NCI-H345 treated with DMSO at 0.1 percent for 48 hours (cell line): ENCODE measurements at regions not wholly inside any gene's neighbourhood (a gene's known extent, or its start where the extent isn't known, plus 50 kb on each side); places are given as distances from the start of the nearest gene placed in this dataset.
"Not testable (repeated sequence)": the region's sequence is repeated elsewhere in the genome, so short reads cannot be mapped to it uniquely, and the experiment has no call there.

Source experiments
- DNase-seq: peaks from one replicate; lab custom pipeline; 2025; ENCODE audit not compliant: unreplicated experiment; lab: John Stamatoyannopoulos, UW

DNA sequence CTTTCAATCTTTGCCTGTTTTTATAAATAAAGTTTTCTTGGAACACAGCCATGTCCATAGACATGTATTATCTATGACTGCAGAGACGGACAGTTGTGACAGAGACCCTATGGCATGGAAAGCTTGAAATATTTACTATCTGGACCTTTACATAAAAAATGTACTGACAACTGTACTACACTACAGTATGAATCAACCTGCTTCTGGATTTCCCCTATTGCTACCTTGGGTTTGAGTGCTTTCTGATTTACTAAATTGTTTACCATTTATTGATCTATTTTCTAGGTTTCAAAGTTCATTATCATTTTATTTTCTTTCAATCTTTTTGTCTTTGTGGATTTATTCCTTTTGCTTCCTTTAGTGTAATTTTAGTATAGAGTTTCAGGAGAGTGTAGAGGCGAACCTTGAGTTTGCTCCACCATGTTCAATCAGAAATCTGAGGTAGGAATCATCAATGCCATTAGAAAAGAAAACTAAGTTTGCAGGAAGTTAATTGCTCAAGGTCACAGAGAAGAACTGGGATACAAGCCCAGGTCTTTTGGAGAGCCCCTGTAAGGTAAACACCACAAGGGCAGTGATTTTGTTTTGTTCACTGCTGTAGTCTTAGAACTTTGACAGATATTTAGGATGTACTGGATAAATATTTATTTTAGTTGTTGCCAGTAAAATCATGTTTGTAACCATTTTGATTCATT lies 352.8 kb upstream of the SYNCRIP start:
- DNase-seq: no peak

- no peak for DNase-seq
Observed at GRCh38 chr6:85986681-85987080, 344.0 kb upstream of the SYNCRIP start.

DNA sequence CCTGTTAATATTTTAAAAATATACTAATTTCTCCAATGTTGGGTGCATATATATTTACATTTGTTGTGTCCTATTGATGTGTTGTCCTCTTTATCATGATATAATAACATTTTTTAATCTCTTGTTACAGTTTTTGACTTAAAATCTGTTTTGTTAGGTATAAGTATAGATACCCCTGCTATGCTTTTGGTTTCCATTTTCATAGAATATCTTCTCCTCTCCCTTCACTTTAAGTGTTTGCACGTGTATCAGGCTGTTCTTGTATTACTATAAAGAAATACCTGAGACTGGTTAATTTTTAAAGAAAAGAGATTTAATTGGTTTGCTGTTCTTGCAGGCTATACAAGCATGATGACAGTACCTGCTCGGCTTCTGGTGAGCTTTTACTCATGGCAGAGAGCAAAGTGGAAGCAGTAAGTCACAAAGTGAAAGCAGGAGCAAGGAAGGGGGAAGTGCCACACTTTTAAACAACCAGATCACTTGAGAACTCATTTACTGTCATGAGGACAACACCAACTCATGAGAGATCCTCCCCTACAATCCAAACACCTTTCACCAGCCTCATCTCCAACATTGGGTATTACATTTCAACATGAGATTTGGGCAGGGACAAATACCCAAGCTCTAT lies 340.5 kb upstream of the SYNCRIP start:
- no peak for DNase-seq

GRCh38 chr6:85977661-85978060 lies 335.0 kb upstream of the SYNCRIP start:
- DNase-seq: no peak

- no peak for DNase-seq
Observed at GRCh38 chr6:85975957-85976356, 333.3 kb upstream of the SYNCRIP start.

DNA sequence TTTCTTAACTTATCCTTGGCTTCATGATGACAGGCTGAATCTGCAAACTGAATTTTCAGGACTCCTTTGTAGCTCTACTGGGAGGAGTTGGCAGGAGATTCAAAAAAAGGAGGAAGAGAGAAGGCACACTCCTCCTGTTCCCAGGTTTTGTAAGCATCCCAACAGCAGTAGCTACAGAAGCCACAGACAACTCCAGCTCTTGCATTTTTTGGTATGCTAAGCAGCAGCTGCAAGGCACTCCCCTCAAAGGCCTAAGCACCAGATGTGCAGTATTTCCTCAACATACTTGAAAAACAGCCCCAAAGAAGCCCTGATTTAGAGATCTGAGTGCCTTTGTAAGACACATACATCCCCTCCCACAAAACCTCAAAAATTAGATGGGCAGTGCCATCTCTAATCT lies 328.6 kb upstream of the SYNCRIP start:
- DNase-seq: no peak

DNA sequence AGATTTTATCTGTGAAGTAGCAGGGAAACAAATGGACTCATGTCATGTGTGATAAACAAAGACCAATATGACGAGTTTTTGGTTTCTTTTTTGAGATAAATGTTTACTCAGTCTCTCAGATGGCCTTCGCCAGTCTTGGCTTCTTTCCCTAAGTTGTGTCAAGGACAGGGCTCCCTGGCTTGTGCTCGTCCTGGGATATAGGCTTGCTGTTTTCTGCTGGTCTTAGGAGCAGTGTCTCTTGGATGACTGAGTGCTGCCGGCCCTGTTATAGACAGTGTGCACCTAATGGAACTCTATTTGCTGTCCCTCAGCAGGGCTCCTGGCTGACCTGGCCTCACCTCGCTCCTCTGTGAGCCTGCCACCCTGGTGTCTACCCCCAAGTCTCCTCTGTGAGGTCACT lies 324.1 kb upstream of the SYNCRIP start:
- no peak for DNase-seq

DNA sequence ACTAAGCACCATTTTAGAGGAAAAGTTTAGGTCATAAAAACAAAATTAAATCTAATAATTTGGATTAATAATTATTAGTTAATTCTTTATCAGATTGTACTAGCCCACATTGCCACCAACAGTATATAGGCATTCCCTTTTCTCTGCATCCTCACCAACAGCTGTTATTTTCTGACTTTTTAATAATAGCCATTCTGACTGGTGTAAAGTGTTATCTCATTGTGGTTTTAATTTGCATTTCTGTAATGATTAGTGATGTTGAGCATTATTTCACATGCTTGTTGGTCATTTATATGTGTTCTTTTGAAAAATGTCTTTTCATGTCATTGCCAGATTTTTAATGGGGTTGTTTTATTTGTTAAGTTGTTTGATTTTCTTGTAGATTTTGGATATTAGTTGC lies 319.1 kb upstream of the SYNCRIP start:
- DNase-seq: no peak

GRCh38 chr6:85961125-85961524 lies 318.4 kb upstream of the SYNCRIP start:
- no peak for DNase-seq

- no peak for DNase-seq
Observed at GRCh38 chr6:85948481-85948880, 305.8 kb upstream of the SYNCRIP start.

DNA sequence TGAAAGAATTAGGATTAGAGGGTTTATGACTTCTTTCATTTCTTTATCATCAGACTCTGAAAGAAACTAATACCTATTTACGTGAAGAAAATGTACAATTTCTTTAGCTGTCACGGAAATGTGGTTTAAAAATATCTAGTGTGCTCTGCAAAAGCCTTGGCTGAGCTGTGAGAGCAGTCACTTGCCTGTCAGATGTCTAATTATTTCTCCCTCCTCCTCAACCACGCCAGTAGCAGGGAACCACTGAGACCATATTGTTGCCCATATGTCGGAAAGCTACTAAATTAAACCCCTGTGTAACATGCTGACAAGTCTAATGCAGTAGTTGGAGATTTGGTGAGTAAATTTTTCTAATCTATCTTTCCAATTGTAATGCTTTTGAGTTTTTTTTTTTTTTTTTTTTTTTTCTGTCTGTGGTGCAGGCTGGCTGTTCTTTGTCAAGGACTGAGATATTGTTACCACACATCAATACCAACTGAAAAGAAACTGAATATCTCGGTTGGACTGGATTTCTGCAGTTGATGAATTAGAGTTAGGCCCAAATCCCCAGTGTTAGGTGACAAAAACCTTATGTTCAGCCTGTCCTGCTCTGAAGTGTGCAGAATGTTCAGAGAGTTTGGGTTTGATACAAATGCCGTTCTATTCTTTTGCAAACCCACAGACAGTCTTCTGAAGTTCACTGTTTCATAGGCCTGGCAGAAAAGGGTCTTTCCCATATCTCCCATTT lies 302.9 kb upstream of the SYNCRIP start:
- DNase-seq: no peak

- DNase-seq: no peak
Observed at GRCh38 chr6:85944776-85945175, 302.1 kb upstream of the SYNCRIP start.

DNA sequence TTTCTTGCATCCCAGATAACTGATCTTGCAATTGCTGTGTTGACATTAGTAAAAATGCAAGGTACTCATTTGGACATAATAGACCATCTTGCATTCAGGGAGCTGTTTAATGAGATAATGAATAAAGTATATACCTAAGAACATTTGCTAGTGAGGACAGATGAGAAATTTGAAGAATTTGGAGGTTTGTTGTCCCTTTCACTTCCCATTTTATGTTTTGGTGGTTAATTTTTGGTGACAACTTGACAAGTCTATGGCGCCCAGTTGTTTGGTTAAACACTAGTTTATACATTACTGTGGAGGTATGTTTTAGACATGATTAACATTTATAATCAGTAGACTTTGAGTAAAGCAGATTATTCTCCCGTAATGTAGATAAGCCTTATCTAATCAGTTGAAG lies 300.2 kb upstream of the SYNCRIP start:
- no peak for DNase-seq

DNA sequence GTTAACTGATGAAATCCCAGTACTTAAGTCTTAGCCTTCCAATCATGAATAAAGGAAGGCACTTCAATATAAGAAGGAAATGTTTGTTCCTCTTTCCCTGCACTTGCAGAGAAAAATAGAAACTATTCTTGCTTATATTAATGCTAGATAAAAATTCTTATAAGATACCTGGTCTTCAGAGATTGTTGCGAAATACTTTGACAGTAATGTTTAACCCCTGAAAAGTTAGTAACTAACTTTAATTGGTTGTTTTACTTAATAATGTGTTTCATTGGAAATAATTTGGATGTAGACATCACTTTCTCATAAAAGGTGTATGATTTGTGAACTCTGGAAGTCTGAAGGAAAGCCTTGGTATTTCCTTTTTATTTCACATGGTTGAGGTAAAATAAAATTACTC lies 294.2 kb upstream of the SYNCRIP start:
- no peak for DNase-seq

GRCh38 chr6:85923013-85923430 lies 280.3 kb upstream of the SYNCRIP start:
- DNase-seq: no peak

DNA sequence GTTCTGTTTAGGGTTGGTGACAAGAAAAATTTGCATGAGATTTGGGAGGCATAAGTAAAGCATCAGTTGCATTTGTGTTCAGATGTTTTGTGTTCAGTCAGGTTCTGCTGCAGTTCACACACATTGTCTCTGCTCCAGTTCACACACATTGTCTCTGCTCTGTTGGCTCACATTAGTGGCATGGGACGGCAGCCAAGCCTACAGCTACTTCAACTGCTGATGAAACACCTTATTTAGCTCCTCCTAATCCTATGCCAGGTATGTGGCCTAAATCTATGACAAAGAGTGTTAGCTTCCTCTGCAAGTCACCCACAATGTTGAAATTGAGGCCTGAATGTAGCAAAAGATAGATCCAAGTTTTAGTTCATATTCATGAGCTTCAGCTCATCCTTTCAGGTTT lies 278.1 kb upstream of the SYNCRIP start:
- no peak for DNase-seq

GRCh38 chr6:85917522-85917921 lies 274.8 kb upstream of the SYNCRIP start:
- DNase-seq: no peak

DNA sequence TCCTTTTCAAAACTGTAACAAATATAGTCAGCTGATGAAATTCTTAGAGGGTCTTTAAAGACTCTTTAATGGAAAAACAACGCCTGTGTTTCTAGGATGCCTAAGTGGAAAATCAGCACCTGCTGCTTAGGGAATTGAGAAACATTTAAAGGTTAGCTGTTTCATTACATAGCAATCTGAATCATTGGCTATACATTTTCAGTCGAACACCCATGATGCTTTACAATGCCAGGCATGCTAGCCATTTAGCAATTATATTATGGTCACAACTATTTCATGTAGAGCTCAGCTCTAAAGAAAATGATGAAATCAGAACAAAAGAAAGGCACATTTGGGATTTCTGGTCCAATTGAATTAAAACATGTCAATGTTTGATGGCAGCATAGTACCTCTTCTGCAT lies 270.3 kb upstream of the SYNCRIP start:
- DNase-seq: no peak

DNA sequence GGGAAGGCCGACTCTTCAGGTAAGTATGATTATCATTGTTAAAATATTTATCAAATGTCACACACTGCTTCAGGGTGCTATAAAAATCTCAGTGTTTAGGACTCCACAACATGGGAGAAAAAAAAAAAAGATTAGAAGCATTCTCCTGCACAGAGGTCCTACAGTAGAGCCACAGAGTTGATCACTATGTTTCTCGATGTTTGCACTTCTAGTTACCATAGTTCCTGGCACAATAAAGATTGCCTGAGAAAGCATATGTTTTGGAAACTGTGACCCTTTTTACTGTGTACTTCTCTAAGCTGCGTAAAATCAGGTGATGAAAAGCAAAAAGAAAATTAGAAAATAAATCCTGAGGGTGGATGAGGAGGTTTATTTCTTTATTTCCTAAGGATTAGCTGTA lies 269.9 kb upstream of the SYNCRIP start:
- DNase-seq: no peak

DNA sequence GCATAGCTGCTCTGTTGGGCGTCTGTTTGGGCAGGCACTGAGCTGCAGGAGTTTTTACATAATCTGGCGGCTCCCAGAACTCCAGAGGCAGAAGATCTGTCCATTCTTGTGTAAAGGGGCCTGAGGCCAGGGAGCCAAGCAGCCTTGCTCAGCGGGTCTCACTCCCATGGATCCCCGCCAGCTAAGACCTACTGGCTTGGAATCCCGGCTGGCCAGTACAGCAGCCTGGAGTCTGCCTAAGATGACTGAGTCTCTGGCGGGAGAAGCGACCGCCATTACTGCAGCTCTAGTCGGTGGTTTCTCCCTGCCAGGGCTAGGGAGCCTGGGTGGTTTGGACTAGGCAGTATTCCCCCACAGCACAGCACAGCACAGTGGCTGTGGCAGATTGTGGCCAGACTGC lies 268.4 kb upstream of the SYNCRIP start:
- DNase-seq: no peak

GRCh38 chr6:85908120-85908519 lies 265.4 kb upstream of the SYNCRIP start:
- DNase-seq: not testable (repeated sequence)

- DNase-seq: no peak
Observed at GRCh38 chr6:85892346-85892745, 249.7 kb upstream of the SYNCRIP start.
